Common myeloid progenitor, CD34-positive (primary cell): ENCODE measurements at regions not wholly inside any gene's neighbourhood (a gene's known extent, or its start where the extent isn't known, plus 50 kb on each side); places are given as distances from the start of the nearest gene placed in this dataset.

ENCODE experiments used
- CTCF ChIA-PET: fragments of 350-600 bp; sonication (Branson Sonifier 250); formaldehyde crosslinking; loops from one replicate; lab custom pipeline; 2021; ENCODE audit warnings: antibody characterized with exemption; lab: Charles Lee
- POLR2A ChIA-PET: fragments of 350-600 bp; sonication (Branson Sonifier 250); formaldehyde crosslinking; loops from one replicate; lab custom pipeline; 2021; ENCODE audit warnings: antibody characterized with exemption; lab: Charles Lee
- DNase-seq, 3 donors: peaks; one replicate each; pipeline versions ENCODE4 v3.0.0 to v3.0.0-alpha.2; 2013
- H3K27ac ChIP-seq, 2 experiments: 1 replicate in 1 of 2; 2 replicates in 1 of 2; pipeline ENCODE4 v1.7.0; 2013; ENCODE audit warnings: inconsistent platforms in 2 of 2, low read length in 2 of 2, mild to moderate bottlenecking in 2 of 2, low read depth in 1 of 2, moderate library complexity in 1 of 2; ENCODE audit not compliant: severe bottlenecking in 2 of 2, insufficient read depth in 1 of 2, poor library complexity in 1 of 2
- H3K27me3 ChIP-seq, 5 experiments: replicated peaks in 2 of 5; 1 replicate in 3 of 5; 2 replicates in 2 of 5; pipeline versions ENCODE4 v1.6.1 to v1.7.0; 2013; ENCODE audit warnings: low read length in 4 of 5, mild to moderate bottlenecking in 2 of 5, moderate library complexity in 2 of 5, inconsistent platforms in 1 of 5; ENCODE audit not compliant: insufficient read depth in 5 of 5, control insufficient read depth in 4 of 5
- H3K36me3 ChIP-seq, 4 experiments: 1 replicate in 2 of 4; 2 replicates in 2 of 4; pipeline versions ENCODE4 v1.6.1 to v1.7.0; 2013; ENCODE audit warnings: low read length in 3 of 4, control low read depth in 1 of 4, mild to moderate bottlenecking in 1 of 4; ENCODE audit not compliant: control insufficient read depth in 4 of 4, insufficient read depth in 4 of 4
- H3K4me1 ChIP-seq, 4 experiments: 1 replicate in 3 of 4; 2 replicates in 1 of 4; pipeline versions ENCODE4 v1.6.1 to v1.7.1; 2013; ENCODE audit warnings: low read length in 3 of 4, mild to moderate bottlenecking in 3 of 4, control low read depth in 1 of 4, inconsistent platforms in 1 of 4, moderate library complexity in 1 of 4; ENCODE audit not compliant: control insufficient read depth in 4 of 4, insufficient read depth in 4 of 4; ENCODE audit errors: control extremely low read depth in 1 of 4
- H3K4me3 ChIP-seq, 7 experiments: 1 replicate in 4 of 7; 2 replicates in 3 of 7; pipeline versions ENCODE4 v1.5.1 to v1.7.0; 2013; ENCODE audit warnings: mild to moderate bottlenecking in 7 of 7, low read length in 6 of 7, moderate library complexity in 6 of 7, inconsistent platforms in 2 of 7, low read depth in 2 of 7, control low read depth in 1 of 7; ENCODE audit not compliant: insufficient read depth in 4 of 7, control insufficient read depth in 1 of 7; ENCODE audit errors: extremely low read depth in 1 of 7
- H3K9me3 ChIP-seq, 5 experiments: 1 replicate in 4 of 5; 2 replicates in 1 of 5; pipeline versions ENCODE4 v1.6.1 to v1.7.1; 2013; ENCODE audit warnings: low read length in 4 of 5, mild to moderate bottlenecking in 2 of 5, inconsistent platforms in 1 of 5, low read depth in 1 of 5, moderate library complexity in 1 of 5; ENCODE audit not compliant: control insufficient read depth in 4 of 5, insufficient read depth in 2 of 5; ENCODE audit errors: control extremely low read depth in 1 of 5
- WGBS: methylation state at CpG from one replicate; pipeline ENCODE4 v1.1.5; 2013; ENCODE audit not compliant: insufficient coverage; 5-methylcytosine and 5-hydroxymethylcytosine counted together

DNA sequence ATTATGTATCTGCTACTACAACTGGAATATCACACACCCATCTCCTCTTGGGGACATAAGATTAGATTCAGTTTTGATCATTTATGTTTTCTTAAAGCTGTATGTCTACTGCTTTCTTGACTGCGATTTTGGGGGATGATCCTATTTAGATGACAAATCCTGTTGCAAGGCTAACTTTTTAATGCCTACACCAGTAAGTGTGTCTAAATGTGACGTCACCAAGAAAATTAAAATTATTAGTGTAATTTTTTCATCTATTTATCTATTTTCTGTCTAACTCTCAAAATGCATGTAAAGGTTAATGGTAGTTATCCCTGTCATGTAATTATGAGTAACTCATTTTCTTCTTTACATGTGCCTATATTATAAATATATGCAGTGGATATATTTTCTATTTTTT lies 170.9 kb upstream of the PPFIA2 start:
- Histone ChIP-seq H3K27me3 (peaks cover 0 to 19% (median 5%) of the 10 kb centered on the region in 5 experiments), H3K4me3 (no peak overlapping the region), H3K9me3 (peaks cover 0 to 3% (median 0%) of the 10 kb centered on the region in 5 experiments), H3K27ac (no peak overlapping the region), H3K36me3 (no peaks in the 10 kb centered on the region), H3K4me1 (no peaks in the 10 kb centered on the region)
- WGBS, result no CpG with 5 or more reads among the region's 2 CpGs
- ChIA-PET CTCF (no interaction called here), POLR2A (no interaction called here)
- no peak for DNase-seq

DNA sequence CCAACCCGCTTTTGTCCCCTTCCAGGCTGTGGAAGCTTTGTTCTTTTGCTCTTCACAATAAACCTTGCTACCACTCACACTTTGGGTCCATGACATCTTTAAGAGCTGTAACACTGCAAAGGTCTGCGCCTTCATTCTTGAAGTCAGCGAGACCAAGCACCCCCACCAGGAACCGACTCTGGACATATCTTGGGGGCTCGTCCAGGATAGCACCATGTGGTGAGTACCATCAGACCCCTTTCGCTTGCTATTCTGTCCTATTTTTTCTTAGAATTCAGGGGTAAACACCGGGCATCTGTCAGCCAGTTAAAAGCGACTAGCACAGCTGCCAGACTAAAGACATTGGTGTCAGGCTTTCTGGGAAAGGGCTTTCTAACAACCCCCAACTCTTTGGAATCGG lies 137.6 kb upstream of the PPFIA2 start:
- Histone ChIP-seq H3K27me3 (no peaks in the 10 kb centered on the region), H3K36me3 (no peaks in the 10 kb centered on the region), H3K4me3 (peak overlapping the region in 1 of 7 experiments; percentile 5), H3K27ac (no peak overlapping the region), H3K4me1 (no peaks in the 10 kb centered on the region), H3K9me3 (peaks cover 0 to 33% (median 10%) of the 10 kb centered on the region in 5 experiments)
- peak; percentile 11 to 40 (median 30) for DNase-seq
- CTCF ChIA-PET, result no interaction called here
- POLR2A ChIA-PET, result no interaction called here
- WGBS, result over 99% methylated on average over 9 of the region's 9 CpGs

DNA sequence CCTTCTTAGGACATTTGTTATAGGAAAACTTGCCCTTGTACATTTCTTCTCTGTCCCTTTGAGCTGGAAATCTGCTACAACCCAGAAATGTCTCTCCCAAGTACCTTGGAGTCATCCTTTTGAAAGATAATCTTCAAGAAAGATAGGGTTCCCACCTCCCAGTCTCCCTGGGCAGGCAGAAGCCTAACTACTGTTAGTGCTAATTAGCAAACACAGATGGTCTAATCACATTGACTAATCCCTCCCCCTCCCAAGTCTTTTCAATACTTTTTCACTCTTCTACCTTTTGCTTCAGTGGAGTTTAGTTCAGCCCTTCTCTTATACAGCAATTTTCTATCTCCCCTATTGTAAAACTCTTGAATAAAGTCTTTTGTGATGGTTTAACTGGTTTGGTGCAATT lies 129.8 kb upstream of the PPFIA2 start:
- Histone ChIP-seq H3K27me3 (peaks cover 0 to 7% (median 2%) of the 10 kb centered on the region in 5 experiments), H3K4me3 (no peak overlapping the region), H3K27ac (no peak overlapping the region), H3K4me1 (no peaks in the 10 kb centered on the region), H3K36me3 (no peaks in the 10 kb centered on the region), H3K9me3 (peaks cover 0 to 6% (median 3%) of the 10 kb centered on the region in 5 experiments)
- CTCF ChIA-PET, result no interaction called here
- POLR2A ChIA-PET, result no interaction called here
- no peak for DNase-seq

DNA sequence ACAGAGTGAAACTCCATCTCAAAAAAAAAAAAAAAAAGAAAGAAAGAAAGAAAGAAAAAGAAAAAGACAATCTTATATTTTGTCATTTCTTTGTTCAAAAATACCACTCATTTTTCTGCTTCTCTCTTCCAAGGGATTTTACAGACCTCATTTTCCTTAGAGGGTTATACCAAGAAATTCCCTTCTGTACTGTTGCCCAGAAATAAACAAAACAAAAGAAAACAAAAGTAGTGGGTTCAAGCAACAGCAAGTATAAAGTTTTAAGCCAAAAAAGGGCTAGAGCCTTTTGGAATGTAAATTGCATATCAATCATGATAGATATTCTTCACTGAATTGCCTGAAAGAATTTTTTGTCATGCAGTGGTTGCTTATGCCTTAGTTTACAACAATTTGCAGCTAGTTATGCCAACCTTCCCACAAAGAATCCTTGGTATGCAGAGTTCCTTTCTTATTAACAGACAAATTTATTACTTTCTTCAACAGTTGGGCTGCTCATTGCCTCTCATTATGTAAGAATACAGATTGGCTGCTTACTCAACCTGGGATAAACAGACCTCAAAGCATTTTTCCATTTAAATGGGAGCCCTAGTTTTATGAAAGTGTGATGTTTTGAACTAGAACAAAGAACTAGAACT lies 129.1 kb upstream of the PPFIA2 start:
- ChIA-PET CTCF (no interaction called here), POLR2A (no interaction called here)
- Histone ChIP-seq H3K36me3 (no peaks in the 10 kb centered on the region), H3K4me3 (no peak overlapping the region), H3K9me3 (peaks cover 0 to 6% (median 3%) of the 10 kb centered on the region in 5 experiments), H3K4me1 (no peaks in the 10 kb centered on the region), H3K27ac (no peak overlapping the region), H3K27me3 (peaks cover 0 to 7% (median 2%) of the 10 kb centered on the region in 5 experiments)
- no peak for DNase-seq

DNA sequence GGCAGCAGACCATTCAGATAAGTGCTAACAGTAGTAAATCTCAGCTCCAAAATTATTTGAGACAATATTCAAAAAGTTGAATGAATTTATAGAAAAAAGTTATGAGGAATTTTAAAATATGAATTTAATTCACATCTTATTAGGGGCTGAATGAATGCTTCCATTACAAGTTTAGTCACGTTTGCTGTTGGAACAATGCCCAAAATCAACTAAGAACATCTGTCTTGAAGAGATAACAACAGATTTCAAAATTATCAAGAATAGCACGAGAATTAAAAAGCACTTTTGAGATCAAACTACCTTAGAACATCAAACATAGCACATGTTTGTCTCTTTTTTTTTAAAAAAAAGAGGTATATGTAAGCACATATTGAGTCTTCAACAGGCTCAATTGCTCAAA lies 115.4 kb upstream of the PPFIA2 start:
- POLR2A ChIA-PET, result no interaction called here
- no CpG with 5 or more reads among the region's 2 CpGs for WGBS

DNA sequence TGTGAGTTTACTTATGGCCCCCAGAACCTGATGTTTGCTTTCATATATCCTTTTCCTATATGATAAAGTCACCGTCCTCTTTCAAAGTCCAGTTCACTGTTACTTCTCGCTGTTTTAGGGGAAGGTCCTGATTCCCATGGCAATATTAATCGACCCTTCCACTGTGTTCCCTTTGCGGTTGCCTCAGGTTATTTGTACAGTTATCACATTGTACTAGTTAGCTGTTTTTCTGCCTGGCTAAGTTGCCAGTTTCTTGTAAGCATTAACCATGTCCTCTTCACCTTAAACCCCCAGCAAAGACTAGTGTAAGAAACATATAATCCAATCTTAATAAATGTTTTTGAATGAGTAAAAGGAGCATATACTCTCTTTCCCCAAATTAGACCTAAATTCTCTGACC lies 115.0 kb upstream of the PPFIA2 start:
- POLR2A ChIA-PET, result no interaction called here
- 78% methylated on average over 3 of the region's 4 CpGs for WGBS
- no peak overlapping the region for H3K27ac ChIP-seq

More for the DNA sequence above, 115.4 kb upstream of the PPFIA2 start:
- peak; percentile 14 to 61 (median 58) for DNase-seq
- H3K4me1 ChIP-seq, result no peaks in the 10 kb centered on the region
- no peaks in the 10 kb centered on the region for H3K9me3 ChIP-seq
- peaks cover 0 to 2% (median 0%) of the 10 kb centered on the region in 5 experiments for H3K27me3 ChIP-seq
- no peak overlapping the region for H3K27ac ChIP-seq
- H3K4me3 ChIP-seq, result no peak overlapping the region
- H3K36me3 ChIP-seq, result no peaks in the 10 kb centered on the region
- CTCF ChIA-PET, result no interaction called here

DNA sequence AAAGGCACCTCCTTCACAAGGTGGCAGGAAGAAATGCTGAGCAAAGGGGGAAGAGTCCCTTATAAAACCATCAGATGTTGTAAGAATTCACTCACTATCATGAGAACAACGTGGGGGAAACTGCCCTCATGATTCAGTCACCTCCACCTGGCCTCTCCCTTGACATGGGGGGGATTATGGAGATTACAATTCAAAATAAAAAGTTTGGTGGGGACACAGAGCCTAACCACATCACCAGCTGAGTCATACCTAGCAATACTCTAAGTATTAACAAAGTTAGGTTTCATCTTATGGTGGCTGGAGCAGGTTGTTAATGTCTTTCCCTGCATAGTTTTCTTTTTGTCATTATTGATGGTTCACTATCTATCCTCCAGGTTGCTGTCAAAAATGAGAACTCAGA lies 113.2 kb upstream of the PPFIA2 start:
- Histone ChIP-seq H3K4me3 (no peak overlapping the region), H3K27me3 (peaks cover 0 to 4% (median 0%) of the 10 kb centered on the region in 5 experiments), H3K9me3 (no peaks in the 10 kb centered on the region), H3K27ac (no peak overlapping the region), H3K36me3 (no peaks in the 10 kb centered on the region), H3K4me1 (no peaks in the 10 kb centered on the region)
- POLR2A ChIA-PET, result no interaction called here
- CTCF ChIA-PET, result no interaction called here
- no CpG with 5 or more reads among the region's 1 CpG for WGBS
- no peak for DNase-seq

More for the DNA sequence above, 115.0 kb upstream of the PPFIA2 start:
- no peaks in the 10 kb centered on the region for H3K4me1 ChIP-seq
- no peaks in the 10 kb centered on the region for H3K36me3 ChIP-seq
- no peak for DNase-seq
- CTCF ChIA-PET, result no interaction called here
- no peaks in the 10 kb centered on the region for H3K9me3 ChIP-seq
- H3K27me3 ChIP-seq, result peaks cover 0 to 2% (median 0%) of the 10 kb centered on the region in 5 experiments
- H3K4me3 ChIP-seq, result no peak overlapping the region
